Stimulated activated CD8-positive, alpha-beta memory T cell treated with anti-CD3 and anti-CD28 coated beads, Interleukin-4, amount 100 ng/mL, for 24 hours (primary cell): ENCODE measurements at regions not wholly inside any gene's neighbourhood (a gene's known extent, or its start where the extent isn't known, plus 50 kb on each side); places are given as distances from the start of the nearest gene placed in this dataset.

Experiments
- DNase-seq: peaks from one replicate; pipeline ENCODE4 v3.0.0-alpha.2; 2020; ENCODE audit warnings: low read depth

- DNase-seq, result no peak
Measured at GRCh38 chr12:124445826-124446225, 121.6 kb downstream of the NCOR2 start.

DNA sequence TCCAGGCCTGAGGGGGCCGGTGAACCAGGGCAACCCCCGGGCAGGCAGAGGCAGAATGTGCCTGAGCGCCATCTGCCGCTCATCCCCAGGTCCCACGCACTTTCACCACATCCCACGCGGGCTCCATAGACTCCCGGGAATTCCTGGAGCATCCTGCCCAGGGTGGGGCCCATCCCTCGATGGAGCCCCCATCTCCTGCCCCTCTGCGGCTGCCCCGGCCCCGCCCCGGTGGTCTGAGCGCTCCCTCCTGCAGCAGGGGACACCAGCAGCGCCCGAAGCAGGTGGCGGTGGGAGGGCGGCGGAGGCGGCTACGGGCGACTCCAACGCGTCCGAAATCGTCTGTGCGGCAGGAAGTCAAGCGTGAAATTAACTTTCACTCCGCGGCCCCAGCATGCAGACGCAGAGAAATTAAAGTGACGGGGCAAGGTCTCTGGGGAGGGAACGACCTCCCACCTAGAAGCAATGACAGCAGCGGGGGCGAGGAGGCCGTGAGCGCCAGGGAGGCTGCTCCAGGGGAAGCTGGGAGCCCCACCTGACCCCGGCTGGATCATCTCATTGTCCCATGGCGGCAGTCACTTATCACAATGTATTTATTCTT lies 122.2 kb downstream of the NCOR2 start:
- DNase-seq, result no peak

GRCh38 chr12:124443931-124444712 lies 123.3 kb downstream of the NCOR2 start:
- DNase-seq, result no peak

DNA sequence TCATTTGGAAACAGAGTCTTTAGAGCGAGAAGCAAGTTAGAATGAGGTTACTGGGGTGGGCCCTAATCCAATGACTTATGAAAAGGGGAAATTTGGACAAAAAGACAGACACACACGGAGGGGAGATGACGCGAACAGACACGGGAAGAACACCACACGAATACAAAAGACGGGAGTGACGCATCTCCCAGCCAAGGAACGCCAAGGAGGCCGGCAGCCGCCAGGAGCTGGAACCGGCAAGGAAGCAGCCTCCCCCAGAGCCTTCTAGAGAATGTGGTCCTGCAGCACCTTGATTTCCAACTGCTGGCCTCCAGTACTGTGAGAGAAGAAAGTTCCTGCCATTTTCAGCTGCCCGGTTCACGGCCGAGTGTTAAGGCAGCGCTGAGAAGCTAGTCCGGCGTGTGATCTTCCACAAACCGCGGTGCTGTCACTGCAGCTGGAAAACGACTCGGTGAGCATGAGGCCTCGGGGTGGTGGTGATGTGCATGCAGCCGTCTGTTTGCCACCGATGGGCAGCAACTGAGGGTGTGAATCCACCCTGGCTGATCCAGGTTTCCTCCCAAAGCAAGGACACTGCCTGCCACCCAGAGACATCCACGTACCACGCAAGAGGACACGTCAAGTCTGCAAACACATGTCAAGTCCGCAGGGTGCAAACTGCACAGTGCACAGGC lies 124.5 kb downstream of the NCOR2 start:
- no peak for DNase-seq

- DNase-seq, result no peak
Measured at GRCh38 chr12:124442281-124442680, 125.1 kb downstream of the NCOR2 start.

DNA sequence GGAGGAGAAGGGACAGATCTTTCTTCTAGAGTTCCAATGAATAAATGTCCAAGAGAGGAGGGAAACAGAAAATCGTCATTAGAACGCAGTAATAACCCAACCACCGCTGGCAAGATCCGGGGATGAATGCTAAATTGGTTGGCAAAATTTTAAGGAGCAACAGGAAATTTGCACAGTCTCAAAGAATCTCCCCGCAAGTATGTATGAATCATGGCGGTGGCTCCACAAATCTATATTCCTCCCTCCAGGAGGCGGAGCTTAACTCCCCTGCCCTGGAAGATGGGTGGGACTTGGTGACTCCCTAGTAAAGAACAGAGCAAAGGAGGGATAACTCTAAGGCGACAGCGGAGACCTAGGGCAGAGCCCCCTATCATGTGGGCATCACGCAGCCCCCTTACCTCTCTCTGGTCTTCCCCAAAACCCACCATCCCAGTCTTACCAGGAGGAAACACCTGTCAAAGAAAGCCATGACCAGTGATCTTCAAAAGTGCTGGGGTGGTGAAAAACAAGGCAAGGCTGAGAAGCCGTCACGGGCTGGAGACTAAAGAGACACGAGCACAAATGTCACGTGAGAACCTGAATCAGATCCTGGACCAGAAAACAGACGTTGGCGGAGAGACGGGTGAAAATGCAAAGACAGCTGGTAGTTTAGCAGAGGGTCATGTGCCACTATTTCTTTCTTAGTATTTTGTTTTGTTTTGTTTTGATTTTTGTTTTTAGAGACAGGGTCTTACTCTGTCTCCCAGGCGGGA lies 125.8 kb downstream of the NCOR2 start:
- no peak for DNase-seq

DNA sequence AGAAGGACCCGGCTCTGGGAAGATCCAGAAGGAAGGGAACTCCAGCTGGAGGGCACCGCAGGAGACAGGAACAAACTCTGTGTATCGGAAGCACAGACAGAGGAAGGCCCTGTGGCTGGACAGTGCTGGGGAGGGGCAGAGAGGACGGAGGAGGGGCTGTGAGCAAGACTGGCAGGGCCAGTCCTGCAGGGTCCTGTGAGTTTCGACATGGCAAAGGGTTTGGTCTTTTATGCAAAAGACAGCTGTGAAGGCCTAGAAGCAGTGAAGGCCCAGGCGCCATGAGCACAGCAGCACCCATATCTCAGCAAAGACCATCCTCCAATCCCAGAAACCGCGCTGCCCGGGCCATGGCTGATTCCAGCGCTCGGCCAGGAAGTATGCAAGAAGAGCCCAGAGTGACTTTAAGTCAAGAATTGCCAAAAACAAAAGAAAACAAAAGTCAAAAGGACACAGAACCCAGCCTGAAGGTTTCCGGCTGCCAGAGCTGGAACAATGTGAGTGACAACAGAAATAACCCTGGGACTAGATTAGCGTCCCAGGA lies 126.5 kb downstream of the NCOR2 start:
- DNase-seq, result no peak

DNA sequence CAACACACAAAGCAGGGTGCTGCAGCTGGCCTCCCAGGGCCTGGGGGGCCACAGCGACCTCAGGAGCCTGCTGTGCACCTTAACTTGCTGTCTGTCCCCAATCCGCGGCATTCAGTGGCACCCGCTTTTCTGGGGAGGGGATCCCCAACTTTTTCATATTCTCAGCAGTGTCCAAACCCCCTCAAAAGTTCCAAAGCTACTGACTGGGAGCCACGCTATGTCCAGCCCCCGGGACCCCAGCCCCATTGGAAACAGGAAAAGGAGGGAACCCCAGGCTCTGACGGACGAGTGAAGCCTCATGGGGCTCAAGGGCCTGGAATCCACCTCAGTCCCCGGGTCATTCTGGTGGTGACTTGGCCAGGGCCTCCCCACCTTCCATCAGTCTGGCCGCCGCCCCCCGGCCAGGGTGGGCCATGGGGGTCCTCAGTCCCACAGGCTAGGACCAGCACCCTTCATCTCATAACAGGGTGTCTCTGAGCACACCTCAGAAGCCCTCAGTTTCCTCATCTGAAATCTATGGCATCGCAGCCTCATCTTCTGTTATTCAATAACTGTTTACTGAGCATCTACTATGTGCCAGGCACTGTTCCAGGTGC lies 127.3 kb downstream of the NCOR2 start:
- DNase-seq, result no peak

DNA sequence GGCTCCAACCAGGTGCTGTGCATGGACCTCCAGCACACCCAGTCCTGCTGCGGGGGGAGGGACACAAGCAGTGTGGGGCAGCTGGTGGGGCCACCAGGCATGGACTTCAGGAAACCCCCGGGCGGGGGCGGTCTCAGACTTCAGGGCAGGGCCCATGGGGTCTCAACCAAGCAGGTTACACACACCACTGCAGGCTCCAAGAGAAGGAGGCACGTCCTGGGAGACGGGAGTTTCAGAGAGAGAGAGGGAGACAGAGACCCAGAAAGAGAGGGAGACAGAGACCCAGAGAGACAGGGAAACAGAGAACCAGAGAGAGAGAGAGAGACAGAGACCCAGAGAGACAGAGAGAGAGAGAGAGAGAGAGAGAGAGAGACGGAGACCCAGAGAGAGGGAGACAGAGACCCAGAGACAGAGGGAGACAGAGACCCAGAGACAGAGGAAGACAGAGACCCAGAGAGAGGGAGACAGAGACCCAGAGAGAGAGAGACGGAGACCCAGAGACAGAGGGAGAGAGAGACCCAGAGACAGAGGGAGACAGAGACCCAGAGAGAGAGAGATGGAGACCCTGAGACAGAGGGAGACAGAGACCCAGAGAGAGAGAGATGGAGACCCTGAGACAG lies 128.9 kb downstream of the NCOR2 start:
- DNase-seq, result no peak

- no peak for DNase-seq
Measured at GRCh38 chr12:124437617-124438436, 129.6 kb downstream of the NCOR2 start.

GRCh38 chr12:124437121-124437520 lies 130.3 kb downstream of the NCOR2 start:
- DNase-seq, result no peak

DNA sequence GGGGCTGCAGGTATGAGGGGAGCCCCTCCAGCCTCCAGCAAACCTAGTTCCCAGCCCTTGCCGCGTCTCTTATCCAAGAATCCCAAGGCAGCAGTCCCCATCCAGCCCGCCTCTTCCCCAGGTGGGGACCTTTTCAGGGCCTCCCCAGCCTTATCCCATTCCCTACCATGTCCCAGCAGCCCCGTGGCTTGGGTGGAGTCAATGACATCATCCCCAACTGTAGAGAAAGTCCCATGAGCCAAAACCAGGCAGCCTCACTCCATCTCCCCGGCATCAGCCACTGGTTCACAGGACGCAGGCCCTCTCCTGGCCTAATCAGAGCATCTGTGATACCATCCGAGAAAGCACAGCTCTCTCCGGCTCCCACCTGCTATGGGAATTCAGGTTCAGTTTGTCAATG lies 131.0 kb downstream of the NCOR2 start:
- no peak for DNase-seq

DNA sequence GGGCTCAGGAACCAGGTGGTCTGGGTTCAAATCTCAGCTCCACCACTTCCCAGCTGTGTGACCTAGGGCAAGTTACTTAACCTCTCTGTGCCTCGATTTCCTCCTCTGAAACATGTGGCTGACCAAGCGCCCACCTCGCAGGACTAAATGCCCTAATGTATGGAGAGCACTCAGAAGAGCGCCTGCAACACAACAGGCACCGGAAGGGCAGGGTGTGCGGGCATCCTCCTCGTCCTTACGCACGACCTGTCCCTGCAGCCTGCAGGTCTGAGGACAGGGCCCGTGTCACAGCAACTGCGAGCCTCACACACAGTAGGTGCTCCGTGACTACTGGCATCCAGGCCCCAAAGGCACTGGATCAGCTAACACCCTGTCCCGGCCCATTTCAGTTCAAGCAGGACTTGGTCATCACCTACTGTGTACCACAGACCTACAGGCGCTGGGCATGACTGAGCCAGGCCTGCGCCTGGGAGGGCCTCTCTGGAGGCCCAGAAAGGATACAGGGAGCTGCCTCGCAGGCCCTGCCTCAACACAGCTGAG lies 131.5 kb downstream of the NCOR2 start:
- DNase-seq, result no peak

- no peak for DNase-seq
Measured at GRCh38 chr12:124434951-124435805, 132.2 kb downstream of the NCOR2 start.

- DNase-seq, result no peak
Measured at GRCh38 chr12:124434354-124434753, 133.1 kb downstream of the NCOR2 start.

DNA sequence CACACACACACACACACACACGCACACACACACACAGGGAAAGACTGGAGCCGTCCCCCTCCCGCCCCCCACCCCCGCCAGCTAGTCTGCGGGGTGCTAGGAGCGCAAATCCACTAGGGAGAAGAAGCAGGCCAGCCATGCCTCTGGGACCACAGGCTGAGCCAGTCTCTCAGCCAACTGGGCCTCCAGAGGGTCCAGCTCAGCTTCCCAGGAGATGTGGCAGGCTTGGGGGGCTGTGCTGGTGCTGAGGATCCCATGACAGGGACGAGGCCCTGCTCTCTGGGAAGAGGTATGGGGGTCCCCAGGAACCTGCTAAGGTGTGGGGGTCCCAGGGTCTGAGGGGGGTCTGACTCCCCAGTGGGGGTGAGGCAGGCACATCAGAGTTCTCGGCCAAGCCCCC lies 133.5 kb downstream of the NCOR2 start:
- no peak for DNase-seq

DNA sequence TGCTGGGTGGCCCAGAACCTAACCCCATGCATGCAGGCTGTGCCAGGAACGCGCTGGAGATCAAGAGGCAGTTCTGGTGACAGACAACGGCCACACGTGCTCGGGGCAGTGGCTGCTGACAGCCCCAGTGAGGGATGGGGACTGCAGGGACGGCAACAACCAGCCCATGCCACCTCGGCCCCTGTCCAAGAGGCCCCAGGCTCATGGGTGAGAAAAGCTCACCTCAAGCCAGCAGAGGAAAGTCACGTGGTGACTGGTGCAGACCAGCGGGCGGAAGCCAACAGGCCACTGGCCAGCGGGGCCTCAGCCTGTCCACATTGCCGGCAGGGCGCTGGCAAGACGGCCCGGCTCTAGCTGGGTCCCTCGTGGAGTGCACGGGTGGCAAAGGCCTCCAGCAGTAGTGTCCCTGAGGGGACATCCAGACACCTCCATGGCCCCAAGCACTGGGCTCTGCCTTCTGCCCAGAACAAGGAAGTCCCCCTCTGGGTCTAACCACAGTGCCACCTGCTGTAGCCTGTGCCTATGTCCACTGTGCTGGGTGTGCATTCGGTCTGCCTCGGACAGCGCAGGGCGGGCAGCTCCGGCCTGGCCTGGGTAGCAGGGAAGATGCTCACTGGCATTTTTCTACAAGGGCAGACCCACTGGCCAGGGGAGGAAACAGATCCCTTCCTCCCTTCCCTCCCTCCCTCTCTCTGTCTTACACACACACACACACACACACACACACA lies 134.1 kb downstream of the NCOR2 start:
- DNase-seq, result no peak

DNA sequence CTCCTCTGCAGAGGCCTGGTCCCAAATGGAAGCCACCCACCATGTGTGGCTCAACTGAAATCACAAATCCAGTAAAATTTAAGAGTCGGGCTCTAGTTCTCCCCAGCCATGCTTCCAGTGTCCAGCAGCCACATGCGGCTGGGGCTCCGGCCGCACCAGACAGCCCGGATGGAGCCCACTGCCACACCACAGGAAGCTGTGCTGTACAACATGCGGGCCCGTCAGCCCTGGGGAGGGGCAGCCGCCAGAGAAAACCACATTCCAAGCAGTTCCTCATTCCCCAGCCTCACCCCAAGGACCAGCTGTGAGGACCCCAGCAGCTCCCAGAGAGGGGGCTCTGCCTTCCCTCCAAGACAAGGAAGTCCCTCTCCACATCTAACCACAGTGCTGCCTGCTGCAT lies 135.0 kb downstream of the NCOR2 start:
- DNase-seq, result no peak

- no peak for DNase-seq
Measured at GRCh38 chr12:124431971-124432370, 135.4 kb downstream of the NCOR2 start.
